Lower leg skin (tissue), 3 donors: ENCODE measurements at regions not wholly inside any gene's neighbourhood (a gene's known extent, or its start where the extent isn't known, plus 50 kb on each side); places are given as distances from the start of the nearest gene placed in this dataset.

Experiments
- POLR2A ChIP-seq, 2 donors: fragments of 450-650 bp; IDR thresholded peaks; one replicate each; pipeline ENCODE4 v1.6.1; 2016 to 2017; ENCODE audit warnings: antibody characterized with exemption in 2 of 2, mild to moderate bottlenecking in 1 of 2, moderate library complexity in 1 of 2
- TF ChIP-seq, protein P1 (sequence below), 3 donors: fragments of 450-650 bp; IDR thresholded peaks; one replicate each; pipeline ENCODE4 v1.5.1; 2016; ENCODE audit warnings: antibody characterized with exemption in 3 of 3, mild to moderate bottlenecking in 3 of 3, moderate library complexity in 2 of 3

DNA sequence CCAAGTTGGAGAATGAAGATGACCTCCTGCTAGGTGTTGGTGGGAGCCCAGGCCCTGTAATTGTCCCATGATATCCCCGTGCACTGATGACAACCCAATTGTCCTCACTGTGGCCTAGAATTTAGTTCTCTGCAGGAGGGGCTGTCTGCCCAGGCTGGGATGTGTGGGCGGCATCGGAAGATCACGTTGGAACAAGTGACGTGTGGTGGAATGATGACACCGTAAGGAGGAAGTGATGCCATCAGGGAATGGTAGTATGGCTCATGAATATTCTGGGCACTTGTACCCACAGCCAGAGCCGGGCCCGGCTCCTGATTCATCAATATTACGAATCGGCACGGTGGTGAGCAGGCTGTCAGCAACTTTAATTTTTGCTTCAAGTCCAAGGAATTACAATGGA, 111.6 kb downstream of the MIAT start:
- TF ChIP-seq, protein P1, sequence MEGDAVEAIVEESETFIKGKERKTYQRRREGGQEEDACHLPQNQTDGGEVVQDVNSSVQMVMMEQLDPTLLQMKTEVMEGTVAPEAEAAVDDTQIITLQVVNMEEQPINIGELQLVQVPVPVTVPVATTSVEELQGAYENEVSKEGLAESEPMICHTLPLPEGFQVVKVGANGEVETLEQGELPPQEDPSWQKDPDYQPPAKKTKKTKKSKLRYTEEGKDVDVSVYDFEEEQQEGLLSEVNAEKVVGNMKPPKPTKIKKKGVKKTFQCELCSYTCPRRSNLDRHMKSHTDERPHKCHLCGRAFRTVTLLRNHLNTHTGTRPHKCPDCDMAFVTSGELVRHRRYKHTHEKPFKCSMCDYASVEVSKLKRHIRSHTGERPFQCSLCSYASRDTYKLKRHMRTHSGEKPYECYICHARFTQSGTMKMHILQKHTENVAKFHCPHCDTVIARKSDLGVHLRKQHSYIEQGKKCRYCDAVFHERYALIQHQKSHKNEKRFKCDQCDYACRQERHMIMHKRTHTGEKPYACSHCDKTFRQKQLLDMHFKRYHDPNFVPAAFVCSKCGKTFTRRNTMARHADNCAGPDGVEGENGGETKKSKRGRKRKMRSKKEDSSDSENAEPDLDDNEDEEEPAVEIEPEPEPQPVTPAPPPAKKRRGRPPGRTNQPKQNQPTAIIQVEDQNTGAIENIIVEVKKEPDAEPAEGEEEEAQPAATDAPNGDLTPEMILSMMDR (IDR thresholded peaks at IDR 0.05), result no peak
- no peak for TF ChIP-seq POLR2A (IDR thresholded peaks at IDR 0.05)
